Mesenteric fat pad (tissue), 1 donor: ENCODE measurements at regions not wholly inside any gene's neighbourhood (a gene's known extent, or its start where the extent isn't known, plus 50 kb on each side); places are given as distances from the start of the nearest gene placed in this dataset.
"Not testable (repeated sequence)": the region's sequence is repeated elsewhere in the genome, so short reads cannot be mapped to it uniquely, and the experiment has no call there.

Experiments used
- DNase-seq: peaks from one replicate; pipeline ENCODE4 v3.0.0-alpha.2; 2020; ENCODE audit warnings: low spot score
- donor health status: DM: yes; HTN: yes; CAD: no.

DNA sequence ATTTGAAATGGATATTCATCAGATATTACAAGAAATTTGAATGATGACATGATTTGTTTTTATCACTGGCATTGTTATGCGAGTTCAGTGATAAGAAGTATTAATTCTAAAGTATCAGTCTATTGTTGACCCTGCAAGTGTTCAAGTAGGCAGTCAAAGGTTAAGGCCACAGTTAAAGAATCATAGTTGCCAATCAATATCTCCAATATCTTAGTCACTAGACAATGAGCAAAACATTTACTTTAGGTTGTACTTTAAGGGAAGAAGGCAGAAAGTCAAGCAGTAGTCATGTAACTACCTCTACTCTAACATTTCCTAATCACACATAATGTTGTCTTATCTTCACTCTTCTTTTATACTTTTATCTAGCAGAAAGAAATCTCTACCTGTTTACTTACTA lies 709.8 kb downstream of the PCDH17 start:
- no peak for DNase-seq

DNA sequence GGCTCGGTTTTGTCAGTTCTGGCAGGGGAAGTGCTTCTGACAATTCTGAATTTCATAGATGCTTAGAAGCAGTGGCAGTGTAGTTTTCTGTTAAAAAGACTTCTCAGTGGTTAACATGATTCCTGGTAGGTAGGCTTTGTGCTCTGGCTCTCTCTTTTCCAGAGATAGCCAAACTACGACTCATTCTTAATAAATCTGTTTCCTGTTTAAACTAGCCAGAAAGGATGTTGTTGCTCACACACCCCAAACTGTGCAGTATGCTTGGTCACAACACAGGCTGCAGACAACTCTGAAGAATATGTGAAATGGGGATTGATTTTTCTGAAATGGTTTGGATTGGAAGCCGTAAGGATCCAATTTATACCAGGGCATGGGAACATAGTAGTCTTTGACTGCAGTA lies 711.5 kb downstream of the PCDH17 start:
- no peak for DNase-seq

DNA sequence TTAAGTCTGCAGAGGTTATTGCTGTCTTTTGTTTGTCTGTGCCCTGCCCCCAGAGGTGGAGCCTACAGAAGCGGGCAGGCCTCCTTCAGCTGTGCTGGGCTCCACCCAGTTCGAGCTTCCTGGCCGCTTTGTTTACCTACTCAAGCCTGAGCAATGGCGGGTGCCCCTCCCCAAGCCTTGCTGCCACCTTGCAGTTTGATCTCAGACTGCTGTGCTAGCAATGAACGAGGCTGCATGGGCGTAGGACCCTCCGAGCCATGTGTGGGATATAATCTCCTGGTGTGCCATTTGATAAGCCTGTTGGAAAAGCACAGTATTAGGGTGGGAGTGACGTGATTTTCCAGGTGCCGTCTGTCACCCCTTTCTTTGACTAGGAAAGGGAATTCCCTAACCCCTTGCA lies 720.6 kb downstream of the PCDH17 start:
- peak; percentile 87 for DNase-seq

DNA sequence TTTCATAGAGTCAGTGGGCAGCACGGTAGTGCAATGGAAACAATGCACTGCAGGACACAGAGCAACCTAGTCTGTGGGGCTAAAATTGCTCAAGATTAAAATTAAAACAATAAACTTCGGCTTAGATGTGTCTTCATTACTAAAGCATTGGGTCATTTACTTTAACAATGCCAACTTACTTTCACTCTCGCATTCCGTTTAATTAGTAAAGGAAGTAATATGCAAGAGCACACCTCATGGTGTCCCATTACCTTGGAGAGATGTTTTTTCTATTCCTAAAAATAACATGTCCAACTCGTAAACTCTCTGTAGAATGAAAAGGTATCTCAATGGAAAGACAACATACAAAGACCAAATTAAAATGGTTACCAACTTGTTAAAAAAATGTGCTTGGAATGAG lies 738.4 kb downstream of the PCDH17 start:
- no peak for DNase-seq

DNA sequence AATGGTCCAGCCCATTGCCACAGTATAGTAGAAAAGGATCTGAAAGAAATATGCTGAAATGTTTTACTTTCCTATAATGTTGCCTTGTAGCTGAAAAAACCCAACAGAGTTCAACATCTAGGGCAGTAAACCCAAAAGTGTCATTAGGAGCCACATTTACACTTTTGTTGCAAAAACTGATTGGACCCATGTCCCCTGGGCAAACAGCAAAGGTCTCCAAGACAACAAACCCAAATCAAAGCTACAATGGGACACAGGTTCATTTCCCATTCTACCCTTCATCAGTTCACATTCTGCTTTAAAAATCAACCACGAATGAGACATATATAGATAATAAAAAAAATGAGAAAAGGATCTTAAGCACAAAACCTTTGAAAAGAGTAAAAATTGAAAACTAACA lies 744.8 kb downstream of the PCDH17 start:
- no peak for DNase-seq

DNA sequence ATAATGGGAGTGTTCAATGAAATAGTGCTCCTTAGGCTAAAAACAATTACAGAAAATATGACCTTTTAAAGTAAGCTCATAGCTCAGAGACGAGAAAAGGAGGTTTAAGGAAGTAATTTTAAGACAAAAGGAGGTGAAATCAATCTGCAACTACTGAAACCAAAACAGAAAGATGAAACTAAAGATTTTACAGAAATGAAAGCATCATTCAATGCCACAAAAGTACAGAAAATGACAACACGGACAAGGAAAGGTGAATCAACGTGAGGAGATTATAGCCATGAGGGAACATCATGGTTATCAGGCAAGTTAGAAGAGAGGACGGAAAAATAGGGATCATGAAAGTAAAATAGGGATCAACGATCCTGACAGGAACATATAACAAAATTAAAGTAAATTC lies 745.2 kb downstream of the PCDH17 start:
- no peak for DNase-seq

DNA sequence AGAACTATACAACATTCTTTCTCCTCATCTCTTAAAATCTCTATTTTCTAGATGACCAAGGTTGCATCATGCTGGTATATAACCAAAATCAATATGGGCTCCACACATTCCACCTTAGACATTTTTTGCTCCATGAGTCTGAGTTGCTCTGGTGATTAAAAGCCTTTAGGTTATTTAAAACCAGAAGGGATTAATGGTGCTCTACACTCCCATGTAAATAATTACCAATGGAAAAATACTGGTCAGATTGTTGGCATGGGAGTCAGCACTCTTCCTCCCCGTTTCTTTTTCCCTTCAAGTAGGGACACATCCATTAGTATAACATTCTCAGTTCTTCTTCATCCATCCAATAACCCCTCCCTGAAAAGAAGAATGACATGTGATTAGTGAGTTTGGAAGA lies 747.7 kb downstream of the PCDH17 start:
- DNase-seq = no peak

DNA sequence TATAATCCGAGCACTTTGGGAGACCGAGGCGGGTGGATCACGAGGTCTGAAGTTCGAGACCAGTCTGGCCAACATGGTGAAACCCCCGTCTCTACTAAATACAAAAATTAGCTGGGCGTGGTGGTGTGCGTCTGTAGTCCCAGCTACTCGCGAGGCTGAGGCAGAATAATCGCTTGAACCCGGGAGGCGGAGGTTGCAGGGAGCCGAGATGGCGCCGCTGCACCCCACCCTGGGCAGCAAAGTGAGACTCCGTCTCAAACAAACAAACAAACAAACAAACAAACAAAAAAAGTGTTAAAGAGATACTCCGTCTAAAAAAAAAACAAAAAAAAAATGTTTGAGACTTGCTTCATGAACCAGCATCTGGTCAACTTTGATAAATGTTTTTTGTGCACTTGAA lies 753.8 kb downstream of the PCDH17 start:
- not testable (repeated sequence) for DNase-seq

DNA sequence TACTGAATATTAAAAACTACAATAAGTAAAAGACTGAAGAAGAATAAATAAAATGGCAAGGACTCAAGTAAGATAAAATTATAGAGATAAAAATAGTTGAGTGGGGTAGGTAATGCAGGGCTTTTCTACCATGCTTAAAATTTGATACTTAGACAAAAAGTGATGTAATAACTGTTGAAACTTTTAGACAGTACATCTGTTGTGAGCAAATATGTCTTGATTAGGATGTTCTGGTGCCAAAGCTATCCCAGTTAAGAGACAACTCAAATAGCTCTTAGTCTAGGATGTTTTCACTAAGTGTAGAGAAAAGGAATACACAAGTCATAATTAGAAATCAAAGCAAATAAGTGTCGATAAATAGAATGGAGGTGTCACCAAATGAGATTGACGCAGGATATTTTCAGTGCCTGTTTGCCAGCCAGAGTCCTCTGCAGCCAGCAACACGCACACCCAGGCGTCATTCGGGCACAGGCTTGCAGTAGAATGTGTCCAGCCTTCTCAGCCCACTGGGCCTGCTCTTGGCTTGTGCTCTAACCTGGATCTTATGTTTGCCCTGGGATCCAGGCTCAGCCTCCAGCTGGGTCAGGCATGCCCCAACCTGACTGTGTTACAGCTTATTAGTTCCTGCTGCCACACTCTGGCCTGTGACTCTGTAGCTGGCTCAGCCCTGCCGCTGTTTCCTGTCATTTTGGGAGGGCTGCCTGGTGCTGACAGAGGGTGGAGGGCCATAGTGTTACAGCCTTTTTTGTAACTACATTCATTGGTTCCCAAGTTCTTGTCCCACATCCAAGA lies 766.2 kb downstream of the PCDH17 start:
- no peak for DNase-seq

DNA sequence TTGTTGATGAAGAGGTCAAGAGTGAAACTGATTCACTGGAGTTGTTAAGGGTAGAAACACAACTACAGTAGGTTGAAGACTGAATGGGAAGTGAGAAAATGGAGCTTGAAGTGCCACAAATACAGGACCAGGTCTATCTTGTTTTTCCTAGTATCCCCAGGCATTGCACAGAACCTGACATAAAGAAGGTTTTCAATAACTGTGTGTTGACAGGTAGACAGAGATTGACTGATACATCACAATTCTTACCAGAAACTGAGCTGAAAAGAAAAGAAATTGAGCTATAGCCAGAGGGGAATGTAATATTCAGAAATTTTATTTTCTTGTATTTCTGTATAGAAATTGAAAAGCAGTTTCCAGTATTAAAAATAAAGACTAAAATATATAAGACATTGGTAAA lies 767.7 kb downstream of the PCDH17 start:
- no peak for DNase-seq

DNA sequence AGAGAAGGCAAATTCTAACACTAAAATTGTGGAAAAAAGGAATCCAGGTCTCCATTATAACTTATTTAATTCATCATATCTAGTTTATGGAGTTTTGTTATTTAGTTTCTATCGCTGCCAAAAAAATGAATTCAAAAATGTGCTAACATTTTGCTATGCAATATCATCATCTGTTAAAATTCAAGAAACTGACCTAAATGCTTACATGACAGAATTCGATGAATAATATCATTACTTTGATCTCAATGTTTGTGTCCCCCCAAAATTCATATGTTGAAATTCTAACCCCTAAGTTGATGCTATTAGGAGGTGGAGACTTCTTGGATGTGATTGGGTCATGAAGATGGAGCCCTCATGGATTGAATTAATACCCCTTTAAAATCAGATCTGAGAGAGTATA lies 775.0 kb downstream of the PCDH17 start:
- no peak for DNase-seq

DNA sequence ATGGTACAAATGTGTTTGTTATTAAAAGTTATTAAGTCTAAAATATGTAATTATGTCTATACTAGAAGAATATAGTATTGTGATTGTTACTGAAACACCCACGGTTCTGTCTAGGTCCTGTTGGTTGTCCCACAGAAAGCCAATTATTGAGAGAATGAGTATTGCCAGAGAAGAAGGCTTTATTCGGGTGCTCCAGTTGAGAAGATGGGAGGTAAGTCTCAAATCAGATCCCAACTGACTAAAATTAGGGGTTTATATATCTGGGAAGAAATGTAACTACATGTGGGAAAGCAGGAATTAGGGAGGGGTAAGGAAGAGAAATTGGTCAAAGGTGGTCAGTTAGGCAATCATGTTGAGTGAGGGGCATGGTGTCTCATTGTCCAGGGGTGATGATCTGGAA lies 798.4 kb downstream of the PCDH17 start:
- DNase-seq = no peak

DNA sequence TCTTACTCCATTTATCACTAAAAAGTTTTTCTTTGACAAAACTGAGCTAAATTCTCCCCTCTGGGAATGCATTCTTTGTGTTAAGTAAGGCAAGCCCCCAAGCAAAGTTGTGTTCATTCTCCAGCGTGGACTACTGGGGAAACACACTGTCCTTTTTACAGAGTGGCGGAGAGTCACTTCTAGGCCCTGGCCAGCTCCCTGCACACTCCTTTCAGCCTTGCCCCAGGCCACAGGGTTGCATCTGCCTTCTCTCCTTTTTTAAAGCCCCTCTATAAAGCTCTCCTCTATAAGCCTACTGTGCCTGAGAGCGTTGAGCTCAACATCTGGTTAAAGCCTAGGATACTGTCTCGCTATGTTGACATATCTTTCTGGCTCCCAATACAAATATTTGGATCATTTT lies 803.4 kb downstream of the PCDH17 start:
- DNase-seq = no peak

DNA sequence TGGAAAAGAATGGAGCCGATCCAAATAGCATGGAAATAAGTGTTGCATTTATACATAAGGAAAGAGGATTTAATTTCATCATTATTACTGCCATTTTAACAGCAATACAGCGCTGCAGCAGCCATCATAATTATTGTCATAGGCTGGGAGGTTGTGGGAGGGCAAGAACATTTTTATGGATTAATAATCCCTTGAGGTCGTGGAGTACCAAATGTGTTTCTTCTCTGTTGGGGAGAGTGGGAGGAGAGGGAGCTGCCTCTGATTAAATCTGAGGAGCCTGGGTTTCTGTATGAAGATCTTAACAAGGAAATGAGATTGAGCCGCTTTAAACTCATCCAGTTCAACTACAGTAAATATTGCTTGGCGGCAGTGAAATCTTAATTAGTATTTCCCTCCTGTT lies 805.9 kb downstream of the PCDH17 start:
- DNase-seq = no peak

DNA sequence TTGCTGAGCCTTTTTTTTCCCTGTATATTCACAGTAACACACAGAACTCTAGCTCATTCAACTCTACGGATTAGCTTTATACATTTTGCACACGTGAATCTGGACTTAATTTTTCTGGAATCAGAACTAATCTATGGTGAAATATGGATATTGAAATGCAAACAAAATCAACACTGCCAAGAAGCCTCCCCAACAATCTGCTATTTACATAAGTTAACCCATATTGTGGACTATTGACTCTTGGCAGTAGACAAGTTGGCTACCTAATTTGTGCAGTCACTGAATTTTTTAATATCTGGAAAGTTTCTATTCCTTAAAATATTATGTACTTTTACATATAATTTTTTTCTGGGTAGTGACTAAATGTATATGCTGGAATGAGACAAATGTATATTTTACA lies 815.4 kb downstream of the PCDH17 start:
- DNase-seq = no peak

DNA sequence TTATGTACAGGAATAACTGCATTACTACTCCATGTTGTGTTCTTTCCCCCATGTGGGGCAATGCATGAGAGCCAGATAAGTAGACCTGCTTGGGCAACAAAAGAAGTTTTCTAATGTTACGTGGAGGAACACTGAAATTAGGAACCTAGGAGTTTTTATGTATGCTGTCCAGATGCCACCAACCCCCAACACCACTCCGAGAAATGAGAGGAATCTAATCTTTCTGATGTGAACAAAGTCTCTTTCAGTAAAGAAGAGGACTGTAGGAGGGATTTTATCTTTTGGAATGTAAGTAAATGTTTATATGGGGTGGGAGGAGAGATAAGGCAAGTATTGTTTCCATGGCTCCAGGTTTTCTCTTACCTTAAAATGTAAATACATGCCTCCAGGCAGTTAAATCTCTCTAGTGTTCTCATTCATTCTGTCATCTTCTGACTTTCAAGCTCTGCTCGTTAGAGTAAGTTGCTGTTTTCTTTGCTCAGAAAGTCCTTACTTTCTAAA lies 820.6 kb downstream of the PCDH17 start:
- no peak for DNase-seq

DNA sequence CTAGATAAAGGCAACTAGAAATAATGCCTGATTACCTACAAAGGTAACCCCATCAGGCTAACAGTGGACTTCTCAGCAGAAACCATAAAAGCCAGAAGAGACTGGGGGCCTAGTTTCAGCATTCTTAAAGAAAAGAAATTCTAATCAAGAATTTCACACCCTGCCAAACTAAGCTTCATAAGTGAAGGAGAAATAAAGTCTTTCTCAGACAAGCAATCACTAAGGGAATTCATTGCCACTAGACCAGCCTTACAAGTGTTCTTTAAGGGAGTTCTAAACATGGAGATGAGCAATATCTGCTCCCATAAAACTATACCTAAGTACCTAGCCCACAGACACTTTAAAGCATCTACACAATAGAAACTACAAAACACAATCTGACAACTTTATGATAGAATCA lies 823.5 kb downstream of the PCDH17 start:
- no peak for DNase-seq

DNA sequence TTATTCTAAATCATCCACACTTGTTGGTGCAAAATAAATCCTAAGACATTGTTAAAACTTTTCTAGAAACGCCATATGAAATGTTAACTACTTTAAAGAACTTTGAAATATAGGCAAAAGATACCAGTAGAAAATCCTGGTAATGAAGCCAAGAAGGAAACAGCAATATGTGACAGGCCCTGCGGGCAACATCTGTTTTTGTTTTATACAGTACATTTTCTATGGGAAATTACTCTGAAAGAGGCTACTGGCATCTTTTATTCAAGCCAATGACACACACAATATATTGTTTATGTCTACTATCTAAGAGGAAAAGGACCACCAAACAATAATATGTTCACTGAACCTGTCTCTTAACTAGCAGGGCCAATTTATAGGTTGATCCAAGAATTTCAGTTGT lies 829.7 kb downstream of the PCDH17 start:
- no peak for DNase-seq

DNA sequence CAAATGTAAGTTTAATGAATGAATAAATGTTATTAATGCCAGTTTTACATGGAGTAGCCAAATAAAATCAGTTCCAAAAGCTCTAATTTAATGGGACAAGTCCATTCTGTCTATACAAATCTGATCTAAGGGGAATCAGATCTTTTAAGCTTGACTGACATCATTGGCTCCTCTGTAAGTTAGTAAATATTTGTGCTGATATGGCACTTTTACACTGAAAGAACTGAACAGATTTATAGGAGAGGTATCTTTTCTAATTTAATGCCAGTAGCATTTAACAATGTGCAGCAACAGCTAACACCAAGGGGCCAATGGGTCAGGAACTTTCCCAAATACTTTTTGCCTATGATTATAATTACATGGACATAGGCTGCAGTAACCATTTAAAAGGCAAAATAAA lies 832.3 kb downstream of the PCDH17 start:
- no peak for DNase-seq

DNA sequence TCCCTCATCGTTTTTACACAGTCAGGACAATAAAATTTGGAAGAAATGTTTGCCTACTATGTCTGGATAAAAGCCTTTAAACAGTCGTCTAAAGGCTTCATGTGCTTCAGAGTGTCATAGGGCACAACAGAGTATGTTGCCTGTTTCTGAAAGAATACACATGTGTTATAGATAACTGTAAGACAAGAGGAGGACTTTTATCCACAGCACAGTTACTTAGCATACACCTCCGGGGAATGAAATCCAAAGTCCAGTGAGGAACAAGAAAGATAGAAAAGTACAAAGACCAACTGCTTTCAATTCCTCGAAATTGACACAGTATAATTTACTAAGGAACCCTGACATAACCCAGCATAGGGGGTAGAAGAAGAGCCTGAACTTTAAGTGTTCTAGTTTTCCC lies 835.6 kb downstream of the PCDH17 start:
- DNase-seq = no peak

DNA sequence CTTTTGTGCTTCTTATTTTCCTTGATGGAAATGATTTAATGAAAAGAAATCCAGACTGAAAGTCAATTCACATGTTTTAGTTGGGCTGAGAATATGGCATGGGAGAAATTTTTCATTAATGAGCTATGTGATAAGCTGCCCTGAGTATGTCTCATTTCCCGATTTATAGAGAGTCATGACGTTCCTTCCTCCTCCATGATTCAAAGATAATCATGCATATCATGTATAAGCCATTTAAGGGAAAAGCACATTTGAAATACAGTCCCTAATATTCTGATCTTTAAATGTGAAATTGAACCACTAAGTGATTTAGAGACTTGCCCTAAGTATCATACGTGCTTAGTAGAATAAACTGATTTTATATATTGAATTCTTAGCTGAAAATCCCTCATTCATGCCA lies 840.9 kb downstream of the PCDH17 start:
- DNase-seq = no peak

DNA sequence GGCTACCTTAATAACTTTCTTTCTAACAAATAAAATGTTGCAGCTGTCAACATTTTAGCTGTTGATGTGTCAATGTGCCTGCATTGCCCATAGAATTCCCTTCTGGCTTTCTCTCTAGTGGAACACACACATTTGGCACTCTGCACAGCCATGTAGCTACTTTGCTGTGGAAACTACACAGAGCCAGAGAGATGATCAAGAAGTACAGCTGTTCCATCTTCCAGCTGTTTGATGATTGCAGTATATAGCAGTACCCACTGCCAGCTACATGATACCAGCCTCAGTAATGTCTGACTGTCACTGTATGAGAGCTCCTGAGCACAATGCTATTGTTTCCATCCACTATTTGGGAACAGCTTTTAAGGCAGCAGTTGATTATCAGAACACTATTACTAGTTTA lies 843.0 kb downstream of the PCDH17 start:
- no peak for DNase-seq

DNA sequence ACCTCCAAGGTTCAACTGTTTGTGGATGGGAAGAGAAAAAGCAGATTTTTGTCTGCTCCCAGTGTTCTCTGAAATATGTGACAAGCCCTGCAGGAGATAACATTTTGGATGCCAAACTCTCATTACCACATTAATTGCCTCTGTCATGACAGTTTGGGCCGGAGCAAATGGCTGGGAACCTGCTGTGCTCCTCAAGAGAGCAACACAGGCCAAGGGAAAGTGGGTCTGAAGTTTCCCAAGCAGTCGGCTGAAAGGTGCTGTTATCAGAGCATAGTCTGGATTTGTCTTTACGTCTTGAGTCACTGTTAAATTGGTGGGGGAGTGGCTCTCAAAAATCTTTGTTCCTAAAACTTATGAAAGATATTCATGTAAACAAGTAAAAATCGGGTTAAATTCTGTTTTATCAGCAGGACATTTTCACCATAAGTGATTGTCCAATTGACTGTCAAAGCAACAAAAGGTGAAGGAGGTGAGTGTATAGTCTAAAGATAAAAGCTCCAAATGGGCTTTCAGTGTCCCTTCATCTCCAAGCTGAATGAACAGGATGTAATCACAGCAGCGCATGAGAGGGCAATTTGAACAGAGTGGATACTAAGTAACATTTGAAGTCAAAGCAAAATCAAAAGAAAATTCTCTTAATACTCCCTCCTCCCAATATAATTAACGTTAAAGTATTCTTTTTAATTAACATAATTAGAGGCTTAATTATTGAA lies 844.8 kb downstream of the PCDH17 start:
- no peak for DNase-seq
